ENCODE measurements at regions not wholly inside any gene's neighbourhood (a gene's known extent, or its start where the extent isn't known, plus 50 kb on each side); places are given as distances from the start of the nearest gene placed in this dataset.
"Not testable (repeated sequence)": the region's sequence is repeated elsewhere in the genome, so short reads cannot be mapped to it uniquely, and the experiment has no call there.

DNA sequence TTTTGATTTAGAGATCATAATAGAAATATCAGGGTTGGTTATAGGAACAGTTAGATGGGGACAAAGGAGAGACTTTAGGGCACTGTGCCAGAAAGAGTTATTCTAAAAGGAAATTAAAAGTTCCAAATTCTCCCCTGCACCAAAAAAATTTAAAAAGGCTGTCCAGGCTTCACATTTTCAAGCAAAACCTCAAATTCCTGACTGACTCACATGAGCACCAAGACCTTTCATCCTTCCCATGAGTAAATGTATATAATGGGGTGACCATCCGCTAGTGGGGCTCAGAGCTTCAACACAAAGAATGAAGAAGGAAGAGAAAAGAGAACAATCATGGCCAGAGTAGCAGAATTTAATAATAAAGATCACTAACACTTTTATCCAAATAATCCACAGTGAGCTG lies 131.6 kb upstream of the MROH9 start:
- no peak for DNase-seq
- Histone ChIP-seq H3K27me3 (no peaks in the 10 kb centered on the region), H3K4me1 (no peaks in the 10 kb centered on the region), H3K4me3 (ENCODE audit: low read depth, low read length) (no peak overlapping the region), H3K36me3 (no peaks in the 10 kb centered on the region), H3K9me3 (no peaks in the 10 kb centered on the region)
- TF ChIP-seq, protein P1, sequence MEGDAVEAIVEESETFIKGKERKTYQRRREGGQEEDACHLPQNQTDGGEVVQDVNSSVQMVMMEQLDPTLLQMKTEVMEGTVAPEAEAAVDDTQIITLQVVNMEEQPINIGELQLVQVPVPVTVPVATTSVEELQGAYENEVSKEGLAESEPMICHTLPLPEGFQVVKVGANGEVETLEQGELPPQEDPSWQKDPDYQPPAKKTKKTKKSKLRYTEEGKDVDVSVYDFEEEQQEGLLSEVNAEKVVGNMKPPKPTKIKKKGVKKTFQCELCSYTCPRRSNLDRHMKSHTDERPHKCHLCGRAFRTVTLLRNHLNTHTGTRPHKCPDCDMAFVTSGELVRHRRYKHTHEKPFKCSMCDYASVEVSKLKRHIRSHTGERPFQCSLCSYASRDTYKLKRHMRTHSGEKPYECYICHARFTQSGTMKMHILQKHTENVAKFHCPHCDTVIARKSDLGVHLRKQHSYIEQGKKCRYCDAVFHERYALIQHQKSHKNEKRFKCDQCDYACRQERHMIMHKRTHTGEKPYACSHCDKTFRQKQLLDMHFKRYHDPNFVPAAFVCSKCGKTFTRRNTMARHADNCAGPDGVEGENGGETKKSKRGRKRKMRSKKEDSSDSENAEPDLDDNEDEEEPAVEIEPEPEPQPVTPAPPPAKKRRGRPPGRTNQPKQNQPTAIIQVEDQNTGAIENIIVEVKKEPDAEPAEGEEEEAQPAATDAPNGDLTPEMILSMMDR (IDR thresholded peaks at IDR 0.05; ENCODE audit: low read depth, low read length) = no peak

DNA sequence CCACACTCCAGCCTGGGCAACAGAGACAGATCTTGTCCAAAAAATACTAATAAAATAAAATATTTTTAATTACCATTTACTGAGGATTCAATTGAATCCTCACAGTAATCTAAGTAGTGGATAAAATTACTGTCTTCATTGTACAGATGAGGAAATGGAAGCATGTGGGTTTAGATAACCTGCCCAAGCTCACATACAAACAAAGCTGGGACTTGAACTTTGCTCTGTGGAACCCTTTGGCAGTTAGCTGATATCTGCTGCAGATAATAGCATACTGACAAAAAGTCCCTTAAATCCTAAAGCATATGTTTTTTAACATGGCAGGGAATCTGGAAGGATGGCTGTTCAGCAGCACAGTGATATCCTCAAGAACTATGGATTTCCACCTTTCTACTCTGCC lies 130.9 kb upstream of the MROH9 start:
- no peak overlapping the region for H3K4me3 ChIP-seq (ENCODE audit: low read depth, low read length)
- TF ChIP-seq, protein P1 (IDR thresholded peaks at IDR 0.05; ENCODE audit: low read depth, low read length) = no peak
- no peak for DNase-seq
- H3K4me1 ChIP-seq = no peaks in the 10 kb centered on the region
- no peaks in the 10 kb centered on the region for H3K27me3 ChIP-seq
- no peaks in the 10 kb centered on the region for H3K9me3 ChIP-seq
- no peaks in the 10 kb centered on the region for H3K36me3 ChIP-seq

DNA sequence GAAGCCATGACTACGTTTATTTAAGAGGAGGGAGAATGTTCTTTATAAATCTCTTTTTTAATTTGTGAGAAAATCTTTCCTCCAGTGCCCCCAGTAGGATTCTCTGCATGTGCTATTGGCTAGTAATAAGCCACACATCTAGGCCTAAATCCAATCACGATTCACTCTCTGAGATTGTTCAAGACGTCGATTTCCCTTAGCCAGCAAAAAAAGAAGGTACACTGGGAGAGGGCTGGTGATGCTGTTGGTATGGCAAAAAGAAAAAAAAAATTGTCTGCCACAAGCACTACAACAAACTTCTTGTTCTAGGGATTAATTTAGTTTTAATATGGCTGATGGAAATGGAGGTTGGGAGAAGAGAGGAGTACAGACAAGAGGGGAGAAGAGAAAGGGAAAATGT lies 130.5 kb upstream of the MROH9 start:
- TF ChIP-seq, protein P1 (IDR thresholded peaks at IDR 0.05; ENCODE audit: low read depth, low read length) = no peak

DNA sequence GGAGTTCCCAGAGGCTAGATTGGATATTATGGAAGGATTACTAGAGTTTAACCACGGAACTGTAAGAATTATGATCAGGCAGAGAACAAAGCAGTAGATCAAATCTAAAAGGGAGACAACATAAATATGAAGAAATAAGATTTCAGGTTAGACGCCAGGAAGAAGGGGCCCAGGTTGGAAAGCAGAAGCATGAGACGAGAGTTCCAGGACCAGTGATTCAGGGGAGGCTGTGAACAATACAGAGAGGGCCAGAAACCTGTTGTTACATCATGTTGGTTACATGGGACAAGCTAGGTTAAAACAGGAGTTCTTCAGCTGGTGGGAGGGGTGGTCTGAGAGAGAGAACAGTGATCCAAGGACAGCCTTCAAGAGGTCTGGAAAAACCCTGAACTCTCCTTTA lies 128.4 kb upstream of the MROH9 start:
- Histone ChIP-seq H3K4me3 (ENCODE audit: low read depth, low read length) (no peak overlapping the region), H3K4me1 (no peaks in the 10 kb centered on the region), H3K27me3 (no peaks in the 10 kb centered on the region), H3K36me3 (no peaks in the 10 kb centered on the region), H3K9me3 (no peaks in the 10 kb centered on the region)
- no peak for DNase-seq
- TF ChIP-seq, protein P1 (IDR thresholded peaks at IDR 0.05; ENCODE audit: low read depth, low read length) = no peak

More for the DNA sequence above, 130.5 kb upstream of the MROH9 start:
- Histone ChIP-seq H3K9me3 (no peaks in the 10 kb centered on the region), H3K4me3 (ENCODE audit: low read depth, low read length) (no peak overlapping the region), H3K4me1 (no peaks in the 10 kb centered on the region), H3K27me3 (no peaks in the 10 kb centered on the region), H3K36me3 (no peaks in the 10 kb centered on the region)
- no peak for DNase-seq

DNA sequence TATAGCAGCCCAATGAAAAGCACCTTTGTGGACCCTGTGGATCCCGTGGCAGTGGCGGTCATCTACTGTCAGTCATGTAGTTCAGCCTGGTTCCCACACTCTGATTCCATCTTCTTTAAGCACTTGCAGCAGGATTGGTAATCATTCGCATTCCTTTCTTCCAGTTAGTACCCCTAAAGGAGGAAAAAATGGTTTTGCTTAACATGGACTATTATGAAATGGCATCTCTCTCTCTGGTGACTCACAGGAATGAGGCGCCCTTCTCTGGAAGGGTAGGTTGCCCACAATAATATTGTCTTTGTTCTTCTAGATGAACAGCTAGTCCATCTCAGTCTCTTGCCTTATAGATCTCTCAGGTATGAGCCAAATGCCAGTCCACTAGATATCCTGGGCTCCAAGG lies 127.9 kb upstream of the MROH9 start:
- TF ChIP-seq, protein P1 (IDR thresholded peaks at IDR 0.05; ENCODE audit: low read depth, low read length) = no peak

DNA sequence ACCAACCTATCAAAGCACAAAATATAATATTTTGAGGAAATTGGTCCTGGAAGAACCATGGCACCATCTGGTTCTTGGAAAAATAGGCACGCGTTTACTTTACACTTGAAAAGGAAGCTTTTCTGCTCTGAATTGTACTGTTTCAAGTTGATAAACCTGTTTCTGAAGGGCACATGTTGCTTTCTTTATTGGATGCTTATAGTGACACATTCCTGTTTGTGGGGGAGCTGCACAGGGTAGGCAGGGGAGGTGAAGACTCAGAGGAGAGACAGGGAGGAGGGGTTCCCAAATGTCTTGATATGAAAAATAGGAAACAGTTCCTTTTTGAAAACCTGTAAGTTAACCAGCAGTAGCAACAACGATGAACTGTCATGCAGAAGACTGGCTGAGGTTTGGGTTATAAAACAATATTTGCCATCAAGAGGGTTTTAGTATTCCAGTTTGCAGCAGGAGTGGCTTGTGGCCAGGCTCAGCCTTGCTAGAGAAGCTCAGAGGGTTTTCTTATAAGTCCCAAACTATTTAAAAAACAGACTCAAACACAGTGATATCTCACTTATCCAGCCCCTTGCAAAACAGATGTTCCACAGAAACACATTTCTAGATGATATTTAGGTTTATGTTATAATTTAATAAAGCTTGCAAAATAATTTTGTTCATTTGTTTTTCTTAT lies 127.0 kb upstream of the MROH9 start:
- H3K9me3 ChIP-seq = no peaks in the 10 kb centered on the region
- no peaks in the 10 kb centered on the region for H3K36me3 ChIP-seq
- no peak overlapping the region for H3K4me3 ChIP-seq (ENCODE audit: low read depth, low read length)
- no peak for DNase-seq
- no peaks in the 10 kb centered on the region for H3K27me3 ChIP-seq
- no peaks in the 10 kb centered on the region for H3K4me1 ChIP-seq
- TF ChIP-seq, protein P1 (IDR thresholded peaks at IDR 0.05; ENCODE audit: low read depth, low read length) = no peak

More for the DNA sequence above, 127.9 kb upstream of the MROH9 start:
- Histone ChIP-seq H3K36me3 (no peaks in the 10 kb centered on the region), H3K9me3 (no peaks in the 10 kb centered on the region), H3K4me1 (no peaks in the 10 kb centered on the region), H3K27me3 (no peaks in the 10 kb centered on the region), H3K4me3 (ENCODE audit: low read depth, low read length) (no peak overlapping the region)
- no peak for DNase-seq

DNA sequence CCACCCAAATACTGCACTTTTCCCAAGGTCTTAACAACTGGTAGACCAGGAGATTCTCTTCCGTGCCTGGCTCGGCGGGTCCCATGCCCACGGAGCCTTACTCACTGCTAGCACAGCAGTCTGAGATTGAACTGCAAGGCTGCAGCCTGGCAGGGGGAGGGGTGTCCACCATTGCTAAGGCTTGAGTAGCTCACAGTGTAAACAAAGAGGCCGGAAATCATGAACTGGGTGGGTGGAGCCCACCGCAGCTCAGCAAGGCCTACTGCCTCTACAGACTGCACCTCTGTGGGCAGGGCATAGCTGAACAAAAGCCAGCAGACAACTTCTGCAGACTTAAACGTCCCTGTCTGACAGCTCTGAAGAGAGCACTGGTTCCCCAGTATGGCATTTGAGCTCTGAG lies 124.3 kb upstream of the MROH9 start:
- not testable (repeated sequence) for H3K36me3 ChIP-seq; H3K27me3 ChIP-seq; H3K9me3 ChIP-seq; H3K4me1 ChIP-seq; H3K4me3 ChIP-seq (ENCODE audit: low read depth, low read length); DNase-seq
